ENCODE measurements at regions not wholly inside any gene's neighbourhood (a gene's known extent, or its start where the extent isn't known, plus 50 kb on each side); places are given as distances from the start of the nearest gene placed in this dataset.

- FAIRE-seq (no peak), DNase-seq (ENCODE audit: low read depth in 1 of 2, low spot score in 2 of 2) (no peak)
- Histone ChIP-seq H4K91ac (replicated peaks; ENCODE audit: insufficient read length, low read length) (no peak overlapping the region), H3K4ac (replicated peaks; ENCODE audit: insufficient read length, low read depth, low read length) (peak overlapping the region; percentile 39), H3K4me2 (ENCODE audit: insufficient read depth in 1 of 2, low read depth in 2 of 2, low read length in 2 of 2) (no peak overlapping the region), H3K9ac (replicated peaks in 1 of 4; ENCODE audit: extremely low read depth in 1 of 4, low read depth in 3 of 4, low read length in 3 of 4) (no peak overlapping the region), H3K23ac (ENCODE audit: insufficient read length) (no peak overlapping the region), H3K23me2 (ENCODE audit: low read depth, low read length) (no peaks in the 10 kb centered on the region; the same call in 1 of the 2 replicates), H4K20me1 (replicated peaks in 1 of 2; ENCODE audit: control insufficient read depth in 1 of 2, insufficient read depth in 2 of 2, low read length in 2 of 2) (no peaks in the 10 kb centered on the region), H2BK120ac (replicated peaks; ENCODE audit: low read depth, low read length) (no peak overlapping the region), H3K4me1 (replicated peaks in 1 of 4; ENCODE audit: control insufficient read depth in 3 of 4, insufficient read depth in 4 of 4, low read length in 3 of 4) (peaks cover 0 to 4% (median 0%) of the 10 kb centered on the region in 4 experiments; a peak in 2 of 7 replicates), H3K79me2 (ENCODE audit: control insufficient read depth in 1 of 2, insufficient read depth in 2 of 2, low read length in 2 of 2) (no peaks in the 10 kb centered on the region), H3K18ac (ENCODE audit: extremely low read depth, low read length) (no peak overlapping the region), H3K79me1 (ENCODE audit: low read depth, low read length) (no peaks in the 10 kb centered on the region; the same call in 1 of the 2 replicates), H2BK15ac (ENCODE audit: low read length) (no peak overlapping the region), H2BK20ac (ENCODE audit: low read length) (0 out of 2 replicates have a peak overlapping the region, but pooled peaks have one; percentile 62), H2AK5ac (ENCODE audit: low read depth, low read length) (no peak overlapping the region; the same call in 1 of the 2 replicates), H2AFZ (ENCODE audit: low read length) (no peak overlapping the region), H3K27ac (ENCODE audit: low read depth, low read length) (no peak overlapping the region), H2BK5ac (ENCODE audit: low read depth, low read length) (peak overlapping the region; percentile 47; the same call in 1 of the 2 replicates), H4K5ac (ENCODE audit: insufficient read length, low read depth, low read length) (no peak overlapping the region), H3K9me3 (ENCODE audit: insufficient read depth in 2 of 2, low read depth in 1 of 2, low read length in 1 of 2) (no peaks in the 10 kb centered on the region), H3K36me3 (ENCODE audit: control insufficient read depth in 2 of 4, insufficient read depth in 4 of 4, low read length in 3 of 4) (no peaks in the 10 kb centered on the region), H3K4me3 (ENCODE audit: extremely low read depth in 1 of 4, insufficient read depth in 2 of 4, low read depth in 3 of 4, low read length in 4 of 4) (no peak overlapping the region), H4K8ac (ENCODE audit: extremely low read depth, insufficient read depth, low read length) (no peak overlapping the region), H3K14ac (ENCODE audit: insufficient read length) (no peak overlapping the region), H3K56ac (replicated peaks; ENCODE audit: insufficient read length, low read depth, low read length) (no peak overlapping the region), H2BK12ac (ENCODE audit: low read depth, low read length) (peak overlapping the region; percentile 82; the same call in 1 of the 2 replicates), H3K27me3 (replicated peaks in 1 of 4; ENCODE audit: control insufficient read depth in 3 of 4, extremely low read depth in 1 of 4, insufficient read depth in 3 of 4, low read length in 3 of 4) (no peaks in the 10 kb centered on the region)
- CTCF ChIA-PET (ENCODE audit: partially characterized antibody), result interaction anchor here (0.6 to 1.3 kb wide), 5 partner anchors 17 to 1924 kb away, joined by 3 to 6 read pairs (median 3); no protein-coding TSS in a partner anchor
- POLR2A ChIA-PET (ENCODE audit: partially characterized antibody), result no interaction called here
- 87% methylated on average over 3 of the region's 3 CpGs; no CpG with 5 or more reads in 1 of the 2 experiments for WGBS, 2 experiments (ENCODE audit: extremely low coverage in 1 of 2, insufficient coverage in 1 of 2, insufficient read length in 1 of 2, insufficient replicate concordance in 2 of 2, low coverage in 1 of 2, low lambda C conversion rate in 2 of 2, missing lambda C conversion rate in 1 of 2)
- no peak for TF ChIP-seq SIX5 (IDR thresholded peaks at IDR 0.05; ENCODE audit: low read depth, low read length)
- no peak for TF ChIP-seq ATF2 (IDR thresholded peaks at IDR 0.05; ENCODE audit: low read length)
- TF ChIP-seq CHD1 (IDR thresholded peaks at IDR 0.05; ENCODE audit: low read depth, low read length), result no peak
- TF ChIP-seq TBP (IDR thresholded peaks at IDR 0.05; ENCODE audit: low read depth, low read length), result no peak
- no peak for TF ChIP-seq PHF8 (conservative IDR thresholded peaks at IDR 0.05; ENCODE audit: low read depth, low read length)
- no peak for TF ChIP-seq CTBP2 (IDR thresholded peaks at IDR 0.05; ENCODE audit: borderline replicate concordance, insufficient read depth, insufficient read length, low read length)
- no peak for TF ChIP-seq NRF1 (IDR thresholded peaks at IDR 0.05; ENCODE audit: low read depth, low read length)
- TF ChIP-seq ZNF274 (IDR thresholded peaks at IDR 0.05; ENCODE audit: borderline replicate concordance, extremely low read depth, low read length), result no peak
- TF ChIP-seq ATF3 (IDR thresholded peaks at IDR 0.05; ENCODE audit: insufficient read depth, low read depth, low read length), result no peak
- TF ChIP-seq SRF (IDR thresholded peaks at IDR 0.05; ENCODE audit: low read depth, low read length), result no peak
- no peak for TF ChIP-seq BCL11A (IDR thresholded peaks at IDR 0.05; ENCODE audit: low read depth in 2 of 2, low read length in 2 of 2)
- TF ChIP-seq KDM1A (IDR thresholded peaks at IDR 0.05; ENCODE audit: borderline replicate concordance, low read length), result no peak
Observed at GRCh38 chr13:99834246-99834645, 137.3 kb downstream of the ZIC5 start.

All from H1 (cell line).